Skeletal muscle tissue (tissue), 3 donors: ENCODE measurements at regions not wholly inside any gene's neighbourhood (a gene's known extent, or its start where the extent isn't known, plus 50 kb on each side); places are given as distances from the start of the nearest gene placed in this dataset.

ENCODE experiments used
- H3K27ac ChIP-seq: one replicate; pipeline ENCODE4 v1.7.0; 2013; ENCODE audit warnings: mild to moderate bottlenecking, low read depth, low read length, inconsistent platforms
- H3K27me3 ChIP-seq, 3 donors: one replicate each; pipeline ENCODE4 v1.7.0; 2013; ENCODE audit warnings: low read length in 3 of 3; ENCODE audit not compliant: control insufficient read depth in 3 of 3, insufficient read depth in 3 of 3
- H3K36me3 ChIP-seq, 3 donors: one replicate each; pipeline ENCODE4 v1.7.0; 2013; ENCODE audit warnings: low read length in 3 of 3; ENCODE audit not compliant: control insufficient read depth in 3 of 3, insufficient read depth in 3 of 3
- H3K4me1 ChIP-seq, 3 donors: one replicate each; pipeline ENCODE4 v1.7.0; 2013; ENCODE audit warnings: low read length in 3 of 3, mild to moderate bottlenecking in 3 of 3; ENCODE audit not compliant: control insufficient read depth in 3 of 3, insufficient read depth in 3 of 3
- H3K4me3 ChIP-seq, 3 donors: one replicate each; pipeline ENCODE4 v1.7.0; 2013; ENCODE audit warnings: low read length in 3 of 3
- H3K9ac ChIP-seq, 3 donors: one replicate each; pipeline ENCODE4 v1.7.0; 2013; ENCODE audit warnings: low read length in 3 of 3, mild to moderate bottlenecking in 3 of 3, moderate library complexity in 2 of 3, low read depth in 1 of 3
- H3K9me3 ChIP-seq, 3 donors: one replicate each; pipeline ENCODE4 v1.7.0; 2013; ENCODE audit warnings: low read length in 3 of 3; ENCODE audit not compliant: control insufficient read depth in 3 of 3
- donor health status: Osteomylitis.

DNA sequence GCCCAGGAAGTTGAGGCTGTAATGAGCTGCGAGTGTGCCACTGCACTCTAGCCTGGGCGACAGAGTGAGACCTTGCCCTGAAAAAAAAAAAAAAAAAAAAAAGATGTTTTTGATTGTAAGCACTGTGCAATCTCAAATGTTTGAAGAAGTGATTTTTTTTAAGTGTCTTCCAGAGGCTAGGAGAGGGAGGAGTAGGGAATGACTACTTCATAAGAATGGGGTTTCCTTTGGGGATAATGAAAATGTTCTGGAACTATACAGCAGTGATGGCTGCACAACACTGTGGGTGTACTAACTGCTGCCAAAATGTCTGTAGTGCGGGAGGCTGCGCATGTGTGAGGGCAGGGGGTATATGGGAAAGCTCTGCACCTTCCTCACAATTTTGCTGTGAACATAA is 83.7 kb downstream of the MCFD2 start:
- H3K4me3 ChIP-seq = no peak overlapping the region
- peaks cover 3 to 7% (median 6%) of the 10 kb centered on the region in 3 donors for H3K4me1 ChIP-seq
- H3K27ac ChIP-seq = no peak overlapping the region
- H3K27me3 ChIP-seq = no peaks in the 10 kb centered on the region
- peaks cover 0 to 3% (median 0%) of the 10 kb centered on the region in 3 donors for H3K9me3 ChIP-seq
- H3K36me3 ChIP-seq = no peaks in the 10 kb centered on the region
- H3K9ac ChIP-seq = no peak overlapping the region

DNA sequence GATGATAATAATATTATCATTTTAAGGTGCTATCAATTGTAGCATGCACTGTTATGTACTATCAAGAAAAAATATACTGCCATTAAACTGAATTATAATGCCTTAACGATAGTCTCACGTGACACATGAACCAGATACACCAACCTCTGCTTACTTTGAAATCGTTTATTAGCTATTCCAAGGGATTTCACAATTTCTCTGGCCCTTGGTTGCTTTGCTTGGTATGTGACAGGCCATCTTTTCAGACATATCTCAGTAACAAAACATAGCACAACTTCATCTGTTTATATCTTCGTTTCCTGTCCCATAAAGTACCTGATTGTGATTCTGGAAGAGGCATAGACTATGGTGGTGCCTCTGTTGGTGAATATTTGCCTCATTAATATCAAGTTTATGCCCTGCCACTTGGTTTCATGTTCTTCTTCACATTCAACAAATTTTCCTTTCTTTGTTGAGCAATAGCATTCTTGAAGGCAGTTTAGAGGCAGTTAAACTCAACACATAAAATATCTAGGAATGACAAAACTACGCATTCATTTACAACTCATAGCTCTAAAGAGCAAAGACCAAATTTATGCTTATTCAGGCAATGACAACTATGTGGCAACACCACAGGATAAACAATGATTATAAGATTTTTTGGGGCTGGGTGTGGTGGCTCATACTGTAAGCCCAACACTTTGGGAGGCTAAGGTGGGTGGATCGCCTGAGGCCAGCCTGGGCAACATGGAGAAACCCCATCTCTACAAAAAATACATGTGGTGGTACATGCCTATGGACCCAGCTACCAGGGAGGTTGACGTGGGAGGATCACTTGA is 84.3 kb downstream of the MCFD2 start:
- Histone ChIP-seq H3K27ac (no peak overlapping the region), H3K27me3 (no peaks in the 10 kb centered on the region), H3K9me3 (peaks cover 0 to 3% (median 0%) of the 10 kb centered on the region in 3 donors), H3K4me1 (peaks cover 2 to 7% (median 6%) of the 10 kb centered on the region in 3 donors), H3K36me3 (no peaks in the 10 kb centered on the region), H3K4me3 (no peak overlapping the region), H3K9ac (no peak overlapping the region)

DNA sequence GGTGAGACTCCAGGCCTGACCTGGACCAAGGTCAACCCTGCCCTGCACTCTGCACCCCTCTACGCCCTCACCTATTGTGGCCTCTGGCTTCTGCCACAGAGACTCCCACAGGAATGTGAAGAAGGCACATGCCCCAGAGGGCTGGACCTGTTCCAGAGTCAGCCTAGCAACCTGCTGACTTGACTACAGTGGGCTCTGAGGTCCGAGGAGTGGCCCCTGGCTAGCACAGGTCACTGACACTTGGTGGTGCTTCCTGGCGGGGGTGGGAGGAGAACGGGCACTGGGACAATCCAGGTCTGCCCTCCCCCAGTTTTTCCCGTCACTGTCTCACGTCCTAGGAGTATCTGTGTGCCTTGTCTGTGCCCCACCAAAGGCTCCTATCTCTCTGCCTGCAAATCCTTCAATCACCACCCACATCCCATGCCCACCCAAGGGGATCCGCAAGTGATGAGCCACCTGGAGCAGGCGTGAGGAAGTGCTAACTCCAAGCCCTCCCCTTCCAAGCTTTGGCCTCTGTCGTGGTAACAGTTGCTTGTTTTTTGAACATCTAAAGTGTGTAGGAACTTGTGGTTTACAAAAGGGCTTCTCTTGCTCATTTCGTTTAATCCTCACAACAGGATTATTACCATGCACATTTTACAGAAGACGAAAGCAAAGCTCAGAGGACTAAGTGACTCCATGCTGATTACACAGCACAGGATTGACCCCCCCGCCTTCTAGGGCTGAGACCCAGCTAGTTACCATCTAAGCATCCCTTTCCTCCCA is 86.2 kb downstream of the MCFD2 start:
- H3K9ac ChIP-seq = no peak overlapping the region
- H3K9me3 ChIP-seq = peaks cover 0 to 3% (median 0%) of the 10 kb centered on the region in 3 donors
- H3K36me3 ChIP-seq = no peaks in the 10 kb centered on the region
- H3K4me3 ChIP-seq = no peak overlapping the region
- H3K4me1 ChIP-seq = peaks cover 0 to 7% (median 2%) of the 10 kb centered on the region in 3 donors
- H3K27ac ChIP-seq = no peak overlapping the region
- no peaks in the 10 kb centered on the region for H3K27me3 ChIP-seq

DNA sequence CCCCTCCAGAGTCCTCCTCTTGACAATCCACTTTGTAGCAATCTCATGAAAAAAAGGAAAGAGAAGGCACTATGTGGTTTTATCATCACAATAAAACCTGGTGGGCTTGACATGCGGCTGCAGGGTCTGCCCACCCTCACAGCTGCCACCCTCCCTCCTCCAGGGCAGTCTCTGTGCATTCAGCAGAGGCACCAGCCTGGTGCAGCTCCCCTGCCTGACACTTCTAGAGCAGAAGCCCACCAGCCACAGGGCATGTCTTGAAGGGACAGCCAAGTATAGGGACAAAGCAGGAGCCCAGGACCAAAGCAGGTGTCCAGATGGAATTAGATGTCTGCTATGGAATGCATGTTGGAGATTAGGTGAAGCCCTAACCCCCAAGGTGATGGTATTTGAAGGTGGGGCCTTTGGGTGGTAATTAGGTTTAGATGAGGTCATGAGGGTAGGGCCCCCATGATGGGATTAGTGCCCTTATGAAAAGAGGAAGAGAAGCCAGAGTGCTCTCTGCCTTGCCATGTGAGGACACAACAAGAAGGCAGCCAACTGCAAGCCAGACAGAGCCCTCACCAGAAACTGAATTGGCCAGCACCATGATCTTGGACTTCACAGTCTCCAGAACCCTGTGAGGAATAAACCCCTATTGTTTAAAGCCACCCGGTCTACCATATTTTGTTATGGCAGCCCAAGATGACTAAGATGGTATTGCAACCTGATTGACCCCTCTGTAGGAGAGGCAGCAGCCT is 86.9 kb downstream of the MCFD2 start:
- Histone ChIP-seq H3K9me3 (peaks cover 0 to 3% (median 0%) of the 10 kb centered on the region in 3 donors), H3K36me3 (no peaks in the 10 kb centered on the region), H3K27me3 (no peaks in the 10 kb centered on the region), H3K4me1 (peaks cover 0 to 7% (median 2%) of the 10 kb centered on the region in 3 donors), H3K9ac (no peak overlapping the region), H3K27ac (no peak overlapping the region), H3K4me3 (no peak overlapping the region)

DNA sequence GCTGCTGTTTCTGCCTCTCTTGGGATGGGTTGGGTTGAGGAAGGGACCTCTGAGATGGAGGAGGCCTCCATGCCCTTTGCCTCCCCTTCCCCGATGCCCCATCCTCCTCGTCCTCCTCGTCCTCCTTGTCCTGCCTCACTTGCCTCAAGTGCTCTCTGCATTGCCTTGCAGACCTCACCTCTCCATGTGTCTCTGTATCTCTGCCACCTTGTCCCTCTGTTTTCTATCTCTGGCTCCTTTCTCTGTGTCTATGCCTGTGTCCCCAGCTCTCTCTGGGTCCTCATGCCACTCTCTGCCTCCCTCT is 87.5 kb downstream of the MCFD2 start:
- Histone ChIP-seq H3K4me3 (no peak overlapping the region), H3K27me3 (no peaks in the 10 kb centered on the region), H3K36me3 (no peaks in the 10 kb centered on the region), H3K9ac (no peak overlapping the region), H3K4me1 (peaks cover 0 to 7% (median 2%) of the 10 kb centered on the region in 3 donors), H3K27ac (no peak overlapping the region), H3K9me3 (peaks cover 0 to 3% (median 0%) of the 10 kb centered on the region in 3 donors)

DNA sequence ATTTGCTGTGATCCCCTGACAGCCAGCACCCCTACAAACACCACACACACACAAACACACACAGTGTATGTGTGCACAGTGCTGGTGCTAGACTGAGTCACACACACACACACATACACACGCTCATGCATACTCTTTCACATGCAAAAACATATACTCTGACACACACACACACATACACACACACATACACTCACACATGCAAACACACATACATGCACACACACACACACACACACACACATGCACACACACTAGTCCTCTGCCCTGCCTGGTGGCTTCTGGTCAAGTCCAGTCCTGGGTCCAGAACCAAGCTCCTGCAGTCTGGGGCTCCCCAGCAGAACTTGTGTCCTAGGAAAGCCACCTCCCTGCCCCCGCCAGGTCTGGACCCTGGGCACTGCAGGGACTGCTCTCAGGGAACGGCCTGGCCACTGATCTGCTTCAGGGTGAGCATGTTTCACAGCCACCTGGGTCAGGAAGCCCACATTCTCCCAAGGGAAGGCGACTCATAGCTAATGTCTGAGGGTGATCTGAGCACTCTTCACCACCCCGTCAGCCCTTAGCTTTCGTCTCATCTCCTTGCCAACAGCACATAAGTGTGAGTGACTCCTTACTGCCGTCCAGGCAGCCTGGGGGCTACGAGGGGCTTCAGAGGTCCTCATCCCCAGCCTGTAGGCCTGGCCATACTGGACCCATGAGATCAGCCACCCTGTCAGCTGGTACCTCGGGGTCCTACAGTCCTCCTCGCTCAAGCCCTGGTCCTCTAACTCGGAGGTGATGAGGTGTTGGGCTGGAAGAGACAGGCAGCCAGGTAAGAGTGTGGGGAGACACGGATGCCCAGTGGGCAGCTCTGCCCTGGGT is 88.1 kb downstream of the MCFD2 start:
- H3K27ac ChIP-seq = no peak overlapping the region
- peaks cover 0 to 3% (median 0%) of the 10 kb centered on the region in 3 donors for H3K9me3 ChIP-seq
- H3K27me3 ChIP-seq = no peaks in the 10 kb centered on the region
- H3K9ac ChIP-seq = no peak overlapping the region
- peaks cover 0 to 7% (median 2%) of the 10 kb centered on the region in 3 donors for H3K4me1 ChIP-seq
- H3K36me3 ChIP-seq = no peaks in the 10 kb centered on the region
- H3K4me3 ChIP-seq = no peak overlapping the region

DNA sequence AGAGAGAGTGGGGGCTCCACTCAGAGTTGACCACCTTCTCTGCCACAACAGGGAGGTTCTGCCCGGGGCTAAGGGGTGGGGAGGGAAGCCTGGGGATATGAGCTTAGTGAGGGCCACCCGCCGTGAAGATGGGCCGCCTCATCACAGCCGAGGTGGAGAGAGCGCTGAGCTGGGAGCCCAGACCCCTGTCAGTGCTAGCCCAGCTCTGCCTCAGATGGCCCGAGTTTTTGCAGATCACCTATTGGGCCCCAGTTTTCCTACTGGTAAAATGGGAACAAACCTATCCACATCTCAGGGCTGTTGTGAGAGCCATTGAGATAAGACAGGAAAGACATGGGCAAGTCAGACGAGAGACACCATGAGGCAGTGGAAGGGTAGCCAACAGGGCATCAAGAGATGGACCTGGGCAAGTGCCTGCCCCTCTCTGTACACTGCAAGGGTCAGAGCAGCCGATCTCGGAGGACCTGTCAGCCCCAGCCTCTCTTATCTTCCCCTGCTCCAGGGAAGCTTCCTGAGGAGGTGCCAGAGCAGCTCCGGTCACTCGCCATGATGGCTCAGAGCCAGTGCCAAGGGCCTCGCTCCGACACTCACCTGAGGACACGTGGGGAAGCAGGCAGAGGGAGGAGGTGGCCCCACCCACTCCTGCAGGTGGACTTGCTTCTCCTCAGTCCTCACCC is 88.9 kb downstream of the MCFD2 start:
- Histone ChIP-seq H3K9me3 (peaks cover 0 to 3% (median 0%) of the 10 kb centered on the region in 3 donors), H3K27me3 (no peaks in the 10 kb centered on the region), H3K36me3 (no peaks in the 10 kb centered on the region), H3K4me3 (no peak overlapping the region), H3K27ac (no peak overlapping the region), H3K4me1 (peaks cover 5 to 13% (median 8%) of the 10 kb centered on the region in 3 donors), H3K9ac (no peak overlapping the region)

DNA sequence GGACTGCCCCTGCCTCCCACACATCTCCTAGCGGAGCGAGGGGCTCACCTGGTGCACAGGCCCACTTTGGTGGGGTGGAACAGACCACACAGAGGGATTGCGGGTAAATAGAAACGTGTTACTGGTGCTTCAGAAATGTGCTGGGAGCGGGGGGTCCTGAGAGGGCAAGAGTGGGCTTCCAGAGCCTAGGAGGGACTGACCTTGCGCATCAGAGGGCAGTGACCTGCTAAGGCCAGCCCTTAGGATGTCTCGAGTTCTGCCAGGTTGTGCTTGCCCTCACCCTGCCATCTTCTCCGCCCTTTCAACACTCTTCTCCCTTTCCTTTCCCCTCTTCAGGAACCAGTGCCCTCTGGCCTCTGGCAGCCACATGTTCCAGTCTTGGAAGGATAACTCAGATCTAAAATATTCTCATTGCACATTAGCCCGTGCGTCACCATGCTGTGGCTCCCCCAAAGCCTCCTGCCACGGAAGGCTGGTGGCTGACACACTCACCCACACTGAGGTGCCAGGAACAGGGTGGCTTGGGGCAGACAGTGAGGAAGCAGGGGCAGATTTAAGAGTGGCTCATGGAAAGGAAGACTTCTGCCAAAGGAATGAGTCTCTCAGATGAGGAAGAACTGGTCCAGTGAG is 89.6 kb downstream of the MCFD2 start:
- H3K27me3 ChIP-seq = no peaks in the 10 kb centered on the region
- H3K9me3 ChIP-seq = peaks cover 0 to 3% (median 0%) of the 10 kb centered on the region in 3 donors
- H3K4me1 ChIP-seq = peaks cover 8 to 20% (median 14%) of the 10 kb centered on the region in 3 donors
- H3K36me3 ChIP-seq = no peaks in the 10 kb centered on the region
- no peak overlapping the region for H3K4me3 ChIP-seq
- H3K27ac ChIP-seq = no peak overlapping the region
- H3K9ac ChIP-seq = no peak overlapping the region
